ENCODE measurements at regions not wholly inside any gene's neighbourhood (a gene's known extent, or its start where the extent isn't known, plus 50 kb on each side); places are given as distances from the start of the nearest gene placed in this dataset.

DNA sequence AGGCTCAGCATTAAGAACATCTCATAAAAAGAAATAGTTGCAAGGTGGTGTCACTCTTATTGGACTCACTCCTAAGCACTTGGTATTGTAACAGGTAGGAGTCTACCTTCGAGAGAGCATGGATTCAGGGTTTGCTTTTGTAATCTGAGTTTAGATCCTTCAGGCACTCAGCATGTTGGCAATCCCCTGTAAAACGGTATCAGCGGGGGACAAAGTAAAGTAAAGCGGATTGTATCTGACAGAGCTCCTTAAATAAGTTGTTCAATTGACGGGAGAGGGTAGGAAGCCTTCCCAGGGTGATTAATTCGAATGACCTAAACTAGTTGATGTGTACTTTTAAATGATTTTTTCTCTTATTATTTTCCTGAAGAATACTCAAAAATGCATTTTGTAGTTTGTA lies 869.8 kb upstream of the EPHA7 start:
- Histone ChIP-seq H3K4me1 (no peaks in the 10 kb centered on the region), H3K4me3 (no peak overlapping the region), H3K27ac (no peak overlapping the region), H3K27me3 (no peaks in the 10 kb centered on the region), H3K9me3 (no peaks in the 10 kb centered on the region), H3K36me3 (no peaks in the 10 kb centered on the region)
- TF ChIP-seq, protein P1, sequence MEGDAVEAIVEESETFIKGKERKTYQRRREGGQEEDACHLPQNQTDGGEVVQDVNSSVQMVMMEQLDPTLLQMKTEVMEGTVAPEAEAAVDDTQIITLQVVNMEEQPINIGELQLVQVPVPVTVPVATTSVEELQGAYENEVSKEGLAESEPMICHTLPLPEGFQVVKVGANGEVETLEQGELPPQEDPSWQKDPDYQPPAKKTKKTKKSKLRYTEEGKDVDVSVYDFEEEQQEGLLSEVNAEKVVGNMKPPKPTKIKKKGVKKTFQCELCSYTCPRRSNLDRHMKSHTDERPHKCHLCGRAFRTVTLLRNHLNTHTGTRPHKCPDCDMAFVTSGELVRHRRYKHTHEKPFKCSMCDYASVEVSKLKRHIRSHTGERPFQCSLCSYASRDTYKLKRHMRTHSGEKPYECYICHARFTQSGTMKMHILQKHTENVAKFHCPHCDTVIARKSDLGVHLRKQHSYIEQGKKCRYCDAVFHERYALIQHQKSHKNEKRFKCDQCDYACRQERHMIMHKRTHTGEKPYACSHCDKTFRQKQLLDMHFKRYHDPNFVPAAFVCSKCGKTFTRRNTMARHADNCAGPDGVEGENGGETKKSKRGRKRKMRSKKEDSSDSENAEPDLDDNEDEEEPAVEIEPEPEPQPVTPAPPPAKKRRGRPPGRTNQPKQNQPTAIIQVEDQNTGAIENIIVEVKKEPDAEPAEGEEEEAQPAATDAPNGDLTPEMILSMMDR (IDR thresholded peaks at IDR 0.05) = no peak
- DNase-seq = no peak
- intact Hi-C loops (cut with DNase I; ENCODE audit: low total_unique reads) = no loop called here

DNA sequence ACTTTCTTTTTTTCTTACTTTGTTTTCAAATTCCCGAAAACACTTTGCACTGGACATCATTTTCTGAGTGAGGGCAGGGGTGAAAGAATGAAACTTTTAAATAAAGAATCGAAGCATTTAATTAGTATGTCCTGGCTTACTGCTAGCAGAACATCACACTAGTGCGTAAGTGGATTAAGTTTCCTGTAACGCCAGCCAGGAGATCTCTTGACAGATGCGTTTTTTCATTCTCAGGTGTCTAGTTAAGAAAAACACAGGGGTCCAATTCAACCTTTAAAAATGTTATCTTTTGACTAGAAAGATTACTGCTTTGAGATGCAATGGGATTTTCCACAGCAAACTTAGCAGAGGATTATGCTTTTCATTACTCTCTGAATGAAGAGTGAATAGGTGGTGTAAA lies 858.8 kb upstream of the EPHA7 start:
- no peaks in the 10 kb centered on the region for H3K27me3 ChIP-seq
- no peak overlapping the region for H3K4me3 ChIP-seq
- TF ChIP-seq, protein P1 (IDR thresholded peaks at IDR 0.05) = no peak
- no peak overlapping the region for H3K27ac ChIP-seq
- H3K9me3 ChIP-seq = no peaks in the 10 kb centered on the region
- H3K4me1 ChIP-seq = no peaks in the 10 kb centered on the region
- DNase-seq = no peak
- no peaks in the 10 kb centered on the region for H3K36me3 ChIP-seq
- intact Hi-C loops (cut with DNase I; ENCODE audit: low total_unique reads) = no loop called here

DNA sequence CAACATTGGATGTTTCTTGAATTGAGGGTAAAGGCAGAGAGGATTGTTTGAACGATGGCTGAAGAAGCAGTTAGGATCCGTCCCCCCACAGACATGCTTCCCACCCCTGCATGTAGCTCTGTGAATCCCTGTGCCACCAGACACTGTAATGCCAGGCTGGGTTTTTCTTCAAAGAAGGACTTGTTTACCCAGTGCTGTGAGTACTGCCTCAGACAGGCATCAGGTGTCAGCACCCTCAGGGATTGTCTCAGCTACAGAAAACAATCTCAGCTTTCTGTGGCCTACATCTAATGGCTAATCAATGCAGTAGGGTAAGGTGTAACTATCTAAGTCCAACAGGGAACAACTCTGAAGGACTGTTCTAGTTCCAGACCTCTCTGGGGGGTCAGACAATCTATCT lies 853.0 kb upstream of the EPHA7 start:
- Histone ChIP-seq H3K27ac (no peak overlapping the region), H3K4me3 (no peak overlapping the region), H3K9me3 (no peaks in the 10 kb centered on the region), H3K4me1 (no peaks in the 10 kb centered on the region), H3K27me3 (no peaks in the 10 kb centered on the region), H3K36me3 (no peaks in the 10 kb centered on the region)
- TF ChIP-seq, protein P1 (IDR thresholded peaks at IDR 0.05) = no peak
- DNase-seq = no peak
- intact Hi-C loops (cut with DNase I; ENCODE audit: low total_unique reads) = no loop called here

DNA sequence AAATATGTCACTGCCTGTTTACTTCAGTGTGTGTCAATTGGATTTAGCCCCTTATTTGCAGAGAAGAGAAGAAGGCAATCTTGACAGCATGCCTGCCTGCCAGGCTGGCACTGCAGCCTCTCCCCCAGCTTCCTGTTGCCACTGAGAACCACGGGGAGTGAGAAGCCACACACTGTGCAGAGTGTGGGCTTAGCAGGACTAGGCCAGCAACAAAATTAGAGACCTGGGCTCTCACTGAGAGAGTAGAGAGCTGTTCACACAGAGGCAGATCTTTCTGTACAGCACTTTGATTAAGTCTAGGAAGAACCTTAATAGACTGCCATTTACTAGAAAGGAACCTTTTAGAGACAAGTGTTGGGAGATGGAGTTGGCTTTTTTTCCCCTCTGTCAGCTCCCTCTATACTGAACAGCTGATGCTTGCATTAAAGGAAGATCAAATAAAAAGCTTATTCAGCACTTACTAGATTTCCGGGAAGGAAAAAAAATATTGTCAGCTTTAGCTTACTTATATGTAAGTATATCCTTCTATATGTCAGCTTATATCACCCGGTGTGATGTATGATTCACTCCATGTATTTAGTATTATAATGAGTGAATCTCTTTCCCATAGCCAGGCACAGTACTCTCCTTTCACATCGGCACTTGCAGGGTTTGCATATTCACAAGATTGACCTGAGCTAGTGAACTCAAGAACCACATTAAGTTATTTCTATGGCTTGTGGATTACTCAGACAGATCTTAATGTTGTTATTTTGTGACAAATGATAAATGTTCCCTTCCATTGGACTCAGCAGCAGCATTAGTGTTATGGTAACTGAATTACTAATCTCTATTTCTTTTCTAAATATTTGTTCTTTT lies 851.0 kb upstream of the EPHA7 start:
- intact Hi-C loops (cut with DNase I; ENCODE audit: low total_unique reads) = no loop called here

DNA sequence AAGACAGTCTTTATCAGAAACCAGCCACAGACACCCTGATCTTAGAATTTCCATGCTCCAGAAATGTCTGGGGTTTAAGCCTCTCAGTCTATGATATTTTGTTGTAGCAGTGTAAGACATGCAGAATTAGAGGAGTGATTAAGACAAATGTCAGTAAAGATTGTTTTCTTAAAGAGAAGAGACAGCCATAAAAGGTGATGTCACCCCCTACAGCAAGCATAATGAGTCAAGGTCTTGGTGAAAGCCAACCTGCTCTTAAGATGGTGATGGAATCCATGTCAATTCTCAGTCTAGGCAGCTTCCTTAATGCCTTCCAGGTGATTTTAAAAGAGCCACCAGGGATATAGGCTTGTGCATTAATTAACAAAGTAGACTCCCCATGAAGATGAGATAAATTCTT lies 849.9 kb upstream of the EPHA7 start:
- no peaks in the 10 kb centered on the region for H3K36me3 ChIP-seq
- no peak for DNase-seq
- intact Hi-C loops (cut with DNase I; ENCODE audit: low total_unique reads) = no loop called here
- no peaks in the 10 kb centered on the region for H3K4me1 ChIP-seq
- H3K27me3 ChIP-seq = no peaks in the 10 kb centered on the region
- no peak overlapping the region for H3K4me3 ChIP-seq
- no peaks in the 10 kb centered on the region for H3K9me3 ChIP-seq
- no peak overlapping the region for H3K27ac ChIP-seq
- TF ChIP-seq, protein P1 (IDR thresholded peaks at IDR 0.05) = no peak

More for the DNA sequence above, 851.0 kb upstream of the EPHA7 start:
- Histone ChIP-seq H3K36me3 (no peaks in the 10 kb centered on the region), H3K9me3 (no peaks in the 10 kb centered on the region), H3K4me1 (no peaks in the 10 kb centered on the region), H3K4me3 (no peak overlapping the region), H3K27me3 (no peaks in the 10 kb centered on the region), H3K27ac (no peak overlapping the region)
- no peak for DNase-seq
- TF ChIP-seq, protein P1 (IDR thresholded peaks at IDR 0.05) = no peak
